Kidney epithelial cell (primary cell): ENCODE measurements at regions not wholly inside any gene's neighbourhood (a gene's known extent, or its start where the extent isn't known, plus 50 kb on each side); places are given as distances from the start of the nearest gene placed in this dataset.

ENCODE experiments used
- DNase-seq: peaks from one replicate; pipeline ENCODE4 v3.0.0-alpha.2; 2010; ENCODE audit warnings: low read depth
- H3K27me3 ChIP-seq: 2 replicates; pipeline ENCODE4 v1.6.0; 2011; ENCODE audit warnings: low read length; ENCODE audit not compliant: control insufficient read depth, insufficient read depth
- H3K36me3 ChIP-seq: 2 replicates; pipeline ENCODE4 v1.5.1; 2011; ENCODE audit warnings: low read length; ENCODE audit not compliant: control insufficient read depth, insufficient read depth
- H3K4me3 ChIP-seq: 2 replicates; pipeline ENCODE4 v1.5.1; 2011; ENCODE audit warnings: low read depth, mild to moderate bottlenecking, control low read depth, low read length
- TF ChIP-seq, protein P1 (sequence below): IDR thresholded peaks from 2 replicates; pipeline ENCODE4 v1.5.1; 2011; ENCODE audit warnings: mild to moderate bottlenecking, moderate library complexity, low read length, control low read depth, inconsistent platforms; ENCODE audit not compliant: insufficient read depth, poor library complexity, severe bottlenecking

DNA sequence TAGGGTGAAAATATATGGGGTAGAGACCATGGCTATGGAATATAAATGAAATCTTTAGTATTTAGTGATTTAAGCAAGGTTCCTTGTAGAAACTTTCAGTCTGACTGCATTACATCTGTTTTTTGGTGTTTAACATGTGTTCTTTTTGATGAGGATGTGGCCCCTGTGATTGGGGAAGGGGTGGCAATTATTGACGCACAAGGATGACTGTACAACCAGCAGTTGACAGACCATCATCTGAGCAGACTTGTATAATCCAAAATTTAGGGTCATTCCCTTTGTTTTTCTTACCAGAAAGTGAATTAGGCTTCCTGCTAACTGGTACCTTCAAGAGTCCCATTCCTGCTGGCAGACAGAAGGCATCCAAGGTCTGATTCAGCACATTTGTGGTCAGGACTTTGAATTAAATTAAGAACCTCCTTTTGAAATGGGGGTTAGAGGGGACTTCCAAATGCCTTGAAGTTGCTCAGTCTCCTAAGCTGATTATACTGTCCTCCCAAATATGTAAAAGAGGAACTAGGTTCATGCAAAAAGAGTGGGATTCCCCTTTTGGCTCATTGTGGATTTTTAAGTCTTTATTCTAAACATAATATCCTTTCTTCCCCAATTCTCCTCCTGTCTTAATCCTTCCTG, 112.4 kb upstream of the CXCL13 start:
- Histone ChIP-seq H3K36me3 (no peaks in the 10 kb centered on the region), H3K27me3 (no peaks in the 10 kb centered on the region), H3K4me3 (no peak overlapping the region)
- TF ChIP-seq, protein P1, sequence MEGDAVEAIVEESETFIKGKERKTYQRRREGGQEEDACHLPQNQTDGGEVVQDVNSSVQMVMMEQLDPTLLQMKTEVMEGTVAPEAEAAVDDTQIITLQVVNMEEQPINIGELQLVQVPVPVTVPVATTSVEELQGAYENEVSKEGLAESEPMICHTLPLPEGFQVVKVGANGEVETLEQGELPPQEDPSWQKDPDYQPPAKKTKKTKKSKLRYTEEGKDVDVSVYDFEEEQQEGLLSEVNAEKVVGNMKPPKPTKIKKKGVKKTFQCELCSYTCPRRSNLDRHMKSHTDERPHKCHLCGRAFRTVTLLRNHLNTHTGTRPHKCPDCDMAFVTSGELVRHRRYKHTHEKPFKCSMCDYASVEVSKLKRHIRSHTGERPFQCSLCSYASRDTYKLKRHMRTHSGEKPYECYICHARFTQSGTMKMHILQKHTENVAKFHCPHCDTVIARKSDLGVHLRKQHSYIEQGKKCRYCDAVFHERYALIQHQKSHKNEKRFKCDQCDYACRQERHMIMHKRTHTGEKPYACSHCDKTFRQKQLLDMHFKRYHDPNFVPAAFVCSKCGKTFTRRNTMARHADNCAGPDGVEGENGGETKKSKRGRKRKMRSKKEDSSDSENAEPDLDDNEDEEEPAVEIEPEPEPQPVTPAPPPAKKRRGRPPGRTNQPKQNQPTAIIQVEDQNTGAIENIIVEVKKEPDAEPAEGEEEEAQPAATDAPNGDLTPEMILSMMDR, result no peak
- DNase-seq, result no peak

- no peak overlapping the region for H3K4me3 ChIP-seq
- TF ChIP-seq, protein P1, result no peak
- no peaks in the 10 kb centered on the region for H3K27me3 ChIP-seq
- DNase-seq, result no peak
- H3K36me3 ChIP-seq, result no peaks in the 10 kb centered on the region
Observed at GRCh38 chr4:77493829-77494551, 111.6 kb upstream of the CXCL13 start.

GRCh38 chr4:77496457-77496856, 109.2 kb upstream of the CXCL13 start:
- Histone ChIP-seq H3K4me3 (no peak overlapping the region), H3K36me3 (no peaks in the 10 kb centered on the region), H3K27me3 (no peaks in the 10 kb centered on the region)
- TF ChIP-seq, protein P1, result no peak
- no peak for DNase-seq

- TF ChIP-seq, protein P1, result no peak
- Histone ChIP-seq H3K36me3 (no peaks in the 10 kb centered on the region), H3K4me3 (no peak overlapping the region), H3K27me3 (no peaks in the 10 kb centered on the region)
- no peak for DNase-seq
Observed at GRCh38 chr4:77500801-77501200, 104.8 kb upstream of the CXCL13 start.

DNA sequence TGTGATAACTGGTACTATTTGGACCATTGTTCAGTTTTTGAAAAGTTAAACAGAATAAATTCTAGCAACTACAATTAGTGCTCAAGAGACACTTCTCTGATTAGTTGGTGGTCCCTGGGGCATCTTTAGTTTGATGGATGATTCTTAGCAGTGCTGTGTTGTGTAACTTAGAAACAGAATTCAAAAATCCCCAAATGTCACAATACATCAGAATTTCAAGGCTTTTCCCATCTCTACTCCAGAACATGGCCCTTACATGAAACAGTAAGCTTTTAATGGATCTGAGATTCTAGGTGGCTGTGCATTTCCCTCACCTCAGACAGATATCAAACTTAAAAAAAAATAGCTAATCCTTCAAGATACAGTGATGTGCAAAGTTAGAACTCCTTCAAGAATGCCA, 104.4 kb upstream of the CXCL13 start:
- DNase-seq, result no peak
- TF ChIP-seq, protein P1, result no peak
- Histone ChIP-seq H3K4me3 (no peak overlapping the region), H3K27me3 (no peaks in the 10 kb centered on the region), H3K36me3 (no peaks in the 10 kb centered on the region)
